DMS53 treated with DMSO at 0.1 percent for 48 hours (cell line): ENCODE measurements at regions not wholly inside any gene's neighbourhood (a gene's known extent, or its start where the extent isn't known, plus 50 kb on each side); places are given as distances from the start of the nearest gene placed in this dataset.
A peak's percentile ranks its signal among the peaks of the same experiment; 100 is the strongest.

ENCODE experiments used
- DNase-seq: peaks from one replicate; lab custom pipeline; 2025; ENCODE audit not compliant: unreplicated experiment; lab: John Stamatoyannopoulos, UW

DNA sequence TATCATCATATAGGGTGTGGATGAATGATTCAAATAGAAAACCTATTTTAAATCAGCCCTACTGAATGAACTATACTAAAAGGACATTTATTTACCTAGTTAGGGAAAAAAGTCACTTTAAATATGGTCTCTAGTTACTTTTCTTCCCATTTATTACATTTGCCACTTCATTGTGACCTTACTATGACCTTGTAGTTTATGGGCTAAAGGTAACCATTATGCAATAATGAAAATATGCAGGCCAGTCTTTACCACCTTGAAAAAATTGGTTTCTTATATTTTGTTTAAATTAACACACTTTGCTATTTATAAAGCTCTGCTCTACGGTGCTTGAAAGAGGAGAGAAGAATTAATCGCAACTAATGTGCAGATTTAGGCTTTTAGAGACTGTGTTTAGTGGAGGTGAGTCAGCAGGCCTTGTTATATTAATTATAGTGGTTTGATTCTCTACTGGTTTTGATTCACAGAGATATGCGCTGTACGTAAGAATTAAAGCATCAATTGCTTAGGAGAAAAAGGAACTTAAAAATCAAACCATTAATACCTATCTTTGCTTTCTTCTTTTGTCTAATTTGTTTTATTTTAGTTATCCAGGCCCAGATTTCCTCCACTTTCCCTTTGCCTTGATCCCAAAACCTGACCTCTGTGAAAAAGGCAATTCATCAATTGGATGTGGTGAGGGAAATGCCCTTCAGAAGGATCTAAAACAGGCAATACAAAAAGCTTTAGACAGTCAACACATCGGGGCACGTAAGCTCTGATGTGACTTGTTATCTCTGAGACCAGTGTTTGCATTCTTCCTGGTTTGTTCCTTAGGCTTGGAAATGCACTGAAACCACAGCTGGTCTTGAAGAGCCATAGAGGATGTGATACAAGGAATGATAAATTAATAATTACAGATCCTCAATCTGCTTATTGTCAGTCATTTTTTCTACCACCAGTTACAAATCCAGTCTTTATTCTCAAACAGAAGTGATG lies 141.2 kb upstream of the HDAC9 start:
- DNase-seq, result no peak

DNA sequence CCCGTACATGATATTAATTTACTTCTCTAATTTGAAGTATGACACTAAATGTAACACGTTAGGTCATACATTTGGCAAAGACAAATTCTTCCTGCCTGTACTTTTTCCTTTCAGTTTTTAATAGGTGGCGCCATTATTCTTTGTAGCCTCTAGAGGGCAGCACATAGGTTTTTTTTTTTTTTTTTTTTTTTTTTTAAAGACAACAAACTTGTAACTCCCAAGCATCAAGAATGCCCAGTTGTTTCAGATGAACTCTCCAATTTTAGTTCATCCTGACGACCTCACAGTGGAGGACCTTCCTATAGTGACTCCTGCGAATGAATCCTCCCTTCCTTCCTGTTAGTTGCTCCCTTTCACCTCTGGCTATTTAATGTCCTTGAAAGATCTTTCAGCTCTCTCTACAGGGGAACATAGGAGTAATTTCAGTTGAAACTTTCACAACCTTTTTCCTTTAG lies 139.3 kb upstream of the HDAC9 start:
- DNase-seq, result peak; percentile 52

DNA sequence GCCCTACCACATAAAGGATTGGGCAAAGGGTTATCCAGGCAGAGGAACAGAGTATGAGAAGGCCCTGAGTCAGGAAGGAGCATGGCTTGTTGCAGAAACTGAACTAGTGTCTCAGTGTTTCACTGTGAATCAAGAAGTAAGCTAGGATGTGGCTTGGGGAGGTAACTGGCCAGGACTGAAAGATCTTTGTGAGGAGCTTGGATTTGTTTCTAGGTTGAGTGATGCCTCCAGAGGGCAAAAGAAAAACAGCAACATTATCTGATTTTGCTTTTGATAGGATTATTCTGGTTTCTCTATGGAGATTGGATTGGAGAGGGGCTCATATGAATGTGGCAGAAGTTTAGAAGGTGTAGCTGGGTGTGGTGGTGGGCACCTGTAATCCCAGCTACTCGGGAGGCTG lies 137.9 kb upstream of the HDAC9 start:
- DNase-seq, result peak; percentile 21

DNA sequence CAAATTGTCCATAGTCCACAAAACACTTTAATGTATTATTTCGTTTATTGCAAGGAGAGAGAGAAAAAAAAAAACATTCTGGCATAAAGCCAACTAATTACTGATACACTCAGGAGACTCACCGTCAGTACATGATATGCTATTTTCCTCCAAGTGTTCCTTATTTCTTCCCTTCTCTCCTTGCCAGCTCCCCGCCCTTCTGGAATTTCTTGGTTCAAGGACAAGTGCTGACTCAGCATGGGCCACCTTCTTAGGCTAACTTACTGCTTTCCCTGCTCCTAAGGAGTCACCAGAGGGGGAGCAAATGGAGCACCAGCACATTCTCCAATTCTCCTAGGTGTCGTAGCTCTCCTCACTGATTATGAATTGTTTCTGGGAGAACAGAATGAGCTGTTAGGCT lies 133.8 kb upstream of the HDAC9 start:
- DNase-seq, result no peak

DNA sequence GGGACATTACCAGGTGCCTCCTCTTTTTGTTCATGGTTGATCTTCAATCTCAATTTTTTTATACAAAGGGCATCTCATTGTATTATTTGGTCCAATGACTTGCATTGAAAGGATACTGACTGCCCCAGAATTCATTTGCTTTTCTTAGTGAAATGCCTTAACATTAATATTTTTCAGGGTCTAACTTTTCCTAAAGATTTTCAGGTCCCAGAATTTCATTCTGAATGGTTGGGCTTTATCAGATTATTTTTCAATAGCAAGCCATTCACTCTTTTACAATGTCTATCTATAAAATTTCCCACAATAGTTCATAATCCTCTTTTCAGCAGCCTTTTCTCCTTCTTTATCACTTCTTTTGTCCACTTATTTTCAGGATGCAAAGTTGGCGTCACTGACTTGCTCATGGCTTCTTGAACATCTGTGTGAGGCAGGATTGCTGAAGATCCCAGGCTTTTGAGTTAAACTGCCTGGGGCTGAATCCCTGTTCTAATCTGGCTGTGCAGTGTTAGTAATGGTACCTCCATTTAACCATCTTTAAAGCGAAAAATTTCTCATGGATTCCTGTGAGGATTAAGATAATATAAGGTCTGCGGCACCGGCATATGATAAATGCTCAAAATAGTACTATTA lies 131.7 kb upstream of the HDAC9 start:
- no peak for DNase-seq

DNA sequence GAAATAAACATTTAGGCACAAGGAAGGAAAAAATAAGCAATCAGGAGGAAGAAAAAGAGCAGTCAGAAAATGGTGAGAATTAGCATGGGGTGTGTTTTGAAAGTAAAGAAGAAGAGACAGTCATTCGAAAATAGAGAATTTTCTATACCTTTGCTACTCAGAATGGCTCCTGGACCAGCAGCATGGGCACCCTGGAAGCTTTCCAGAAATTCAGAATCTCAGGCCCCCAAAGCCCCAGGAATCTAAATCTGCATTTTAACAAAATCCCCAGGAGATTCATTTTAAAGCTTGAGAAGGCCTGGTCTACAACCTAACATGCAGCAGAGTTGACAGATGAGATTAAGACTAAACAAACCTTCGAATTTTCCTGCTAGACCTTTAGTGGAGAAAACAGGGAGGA lies 131.2 kb upstream of the HDAC9 start:
- no peak for DNase-seq

DNA sequence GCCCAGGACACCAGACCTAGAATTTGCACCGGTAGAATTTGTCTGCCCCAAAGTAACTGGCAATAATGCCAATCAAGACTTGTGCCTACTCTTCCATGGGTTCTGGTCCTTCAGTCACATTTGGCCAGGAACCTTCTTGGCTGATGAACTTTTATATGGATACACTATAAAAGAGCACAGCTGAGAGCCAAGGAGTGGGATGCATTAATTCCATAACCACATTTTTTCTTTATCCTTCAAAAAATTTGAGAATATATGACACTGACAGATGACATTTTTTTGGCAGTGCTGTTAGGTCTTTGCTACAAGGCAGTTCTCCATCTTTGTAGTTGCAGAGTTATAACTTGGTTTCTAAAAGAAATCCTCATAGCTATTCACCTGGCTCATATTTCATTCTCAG lies 129.2 kb upstream of the HDAC9 start:
- DNase-seq, result no peak

DNA sequence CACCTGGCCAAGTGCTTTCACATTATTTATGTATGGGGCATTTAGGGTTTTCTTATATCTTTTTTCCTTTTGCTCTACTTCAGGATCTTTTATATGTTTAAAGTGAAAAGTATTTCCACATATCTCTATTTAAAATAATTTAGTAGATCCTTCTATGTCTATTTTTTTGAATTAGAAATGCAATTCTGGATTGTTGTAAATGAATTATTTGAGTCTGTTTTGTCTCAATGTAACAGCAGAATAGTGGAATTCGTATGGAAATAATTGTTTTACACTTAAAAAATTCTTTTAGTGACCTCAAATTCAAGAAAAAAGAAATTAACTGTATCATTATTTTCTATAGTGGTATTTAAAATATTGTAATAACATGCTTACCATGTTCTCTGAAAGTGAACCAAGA lies 126.5 kb upstream of the HDAC9 start:
- no peak for DNase-seq

DNA sequence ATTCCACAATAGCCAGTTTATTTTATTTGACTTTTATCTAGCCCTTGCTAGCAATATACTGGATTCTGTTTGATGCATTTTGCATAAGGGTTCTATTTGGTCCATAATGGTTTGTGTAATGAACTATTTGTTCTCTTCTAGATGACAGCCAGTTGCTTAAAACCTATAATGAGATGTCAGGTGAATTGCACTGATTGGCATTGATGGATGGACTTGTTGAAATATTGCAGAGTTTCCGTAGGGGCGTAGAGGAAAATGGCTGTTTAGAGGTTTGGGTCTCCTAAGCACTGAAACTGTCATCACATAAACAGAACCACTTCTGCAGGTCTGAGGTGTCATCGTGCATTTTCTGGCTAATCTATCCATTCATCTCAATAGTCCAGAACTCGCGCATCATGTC lies 124.9 kb upstream of the HDAC9 start:
- no peak for DNase-seq

DNA sequence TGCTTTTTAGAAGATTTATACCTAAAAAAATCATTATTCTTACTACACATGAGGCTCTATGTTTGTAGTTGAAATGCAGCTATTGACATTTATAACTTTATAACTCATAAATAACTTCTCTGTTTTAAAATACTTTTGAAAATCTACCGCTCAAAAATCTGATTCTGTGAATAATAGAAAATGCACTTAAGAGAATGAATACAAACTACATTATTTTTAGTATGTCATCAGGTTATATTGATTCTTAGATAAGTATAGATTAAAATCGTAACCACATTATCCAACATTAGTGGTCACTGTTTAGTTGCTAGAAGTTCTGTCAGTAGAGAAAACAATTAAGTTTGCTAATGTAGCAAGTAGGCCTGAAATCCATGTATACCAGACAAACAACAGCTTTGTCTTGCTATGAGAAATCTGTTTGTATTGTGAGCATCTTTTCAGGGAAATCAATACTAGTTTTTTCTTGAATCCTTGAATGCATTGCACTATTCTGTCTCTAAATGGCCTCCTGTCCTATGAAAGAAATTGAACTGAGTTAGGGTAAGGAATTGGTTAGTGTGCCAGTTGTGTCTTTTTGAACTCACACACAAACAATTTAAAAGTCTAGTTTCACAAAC lies 116.5 kb upstream of the HDAC9 start:
- no peak for DNase-seq

DNA sequence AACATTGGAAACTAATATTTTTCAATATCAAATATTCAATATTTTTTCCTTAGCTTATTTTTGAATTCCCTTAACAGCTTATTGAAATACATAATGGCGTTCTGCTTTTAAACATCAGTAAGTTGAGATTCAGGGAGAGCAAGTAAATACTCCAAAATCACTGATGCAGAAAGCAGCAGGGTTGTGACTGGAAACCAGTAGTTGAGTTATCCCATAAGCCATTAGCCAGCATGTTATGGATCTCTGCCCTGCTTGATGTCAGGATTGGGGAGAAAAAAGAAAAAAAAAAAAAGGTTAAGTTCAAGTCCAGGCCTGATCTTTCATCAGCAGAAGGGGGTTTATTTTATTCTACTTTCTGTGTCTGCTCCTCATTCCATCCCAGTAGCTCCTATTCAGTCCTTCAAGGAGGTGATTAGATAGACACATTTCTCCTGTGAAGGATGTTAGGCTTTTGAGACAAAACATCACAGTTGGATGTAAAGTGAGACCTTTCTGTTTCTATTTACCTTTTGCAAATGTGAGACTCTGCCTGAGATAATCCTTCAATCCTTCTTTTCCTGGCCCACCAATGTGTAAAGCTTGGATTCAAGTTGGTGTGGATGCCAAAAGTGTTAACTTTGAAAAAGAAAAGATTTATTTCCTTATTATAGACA lies 110.9 kb upstream of the HDAC9 start:
- peak; percentile 81 for DNase-seq

DNA sequence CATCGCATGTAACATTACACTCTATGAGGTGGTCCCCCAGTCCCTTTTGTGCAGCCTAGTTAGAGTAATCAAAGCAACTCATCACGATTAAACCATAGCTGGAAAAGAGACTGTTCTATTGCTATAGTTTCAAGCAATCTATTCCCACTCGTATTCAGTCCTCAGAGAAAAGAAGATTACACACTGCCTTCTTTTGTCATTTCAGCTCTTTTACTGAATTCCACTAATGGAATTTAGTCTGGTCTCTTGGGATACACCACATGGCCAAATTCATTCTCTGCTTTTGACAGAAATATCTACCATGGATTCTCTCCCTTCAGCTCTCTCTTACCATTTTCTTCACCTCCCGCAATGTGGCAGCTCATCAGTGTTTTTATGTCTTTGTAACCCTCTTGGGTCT lies 108.9 kb upstream of the HDAC9 start:
- DNase-seq, result no peak

DNA sequence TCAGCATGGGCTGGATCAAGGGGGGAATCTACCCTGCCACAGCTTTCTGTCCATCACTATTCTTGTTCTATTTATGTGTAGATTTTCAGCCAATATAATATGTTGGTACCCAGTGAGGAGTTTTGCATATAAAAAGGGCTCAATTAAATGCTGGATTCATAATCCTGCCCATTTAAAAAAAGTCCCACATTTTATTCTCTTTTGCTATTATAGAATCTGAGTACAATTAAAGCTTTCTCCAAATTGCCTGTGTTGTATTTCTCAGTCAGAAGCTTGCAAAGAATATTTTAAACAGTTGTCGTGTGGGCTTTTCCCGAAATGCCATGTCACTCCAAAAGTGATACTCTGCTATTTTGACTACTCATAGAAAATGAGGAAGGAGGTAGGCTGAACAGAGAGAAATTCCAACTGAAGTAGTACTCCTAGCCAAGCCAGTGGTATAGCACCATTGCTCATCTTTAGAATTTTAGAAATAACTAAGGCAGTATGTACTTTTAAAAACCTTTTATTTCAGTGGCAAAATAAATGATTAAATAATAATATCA lies 108.3 kb upstream of the HDAC9 start:
- no peak for DNase-seq

DNA sequence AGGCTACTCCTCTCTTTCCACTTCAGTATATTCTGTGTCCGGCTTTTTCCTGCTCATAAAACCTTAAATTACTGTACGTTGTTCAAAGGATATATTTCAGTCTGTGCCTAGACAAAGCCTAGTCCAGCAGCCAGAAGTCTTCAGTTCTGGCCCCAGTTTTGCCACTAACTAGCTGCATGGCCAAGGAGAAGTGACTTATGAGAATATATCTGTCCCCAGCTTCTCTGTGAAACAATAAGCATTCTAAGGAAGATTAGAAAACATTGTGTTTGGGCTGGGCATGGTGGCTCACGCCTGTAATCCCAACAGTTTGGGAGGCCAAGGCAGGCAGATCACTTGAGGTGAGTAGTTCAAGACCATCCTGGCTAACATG lies 105.0 kb upstream of the HDAC9 start:
- no peak for DNase-seq

DNA sequence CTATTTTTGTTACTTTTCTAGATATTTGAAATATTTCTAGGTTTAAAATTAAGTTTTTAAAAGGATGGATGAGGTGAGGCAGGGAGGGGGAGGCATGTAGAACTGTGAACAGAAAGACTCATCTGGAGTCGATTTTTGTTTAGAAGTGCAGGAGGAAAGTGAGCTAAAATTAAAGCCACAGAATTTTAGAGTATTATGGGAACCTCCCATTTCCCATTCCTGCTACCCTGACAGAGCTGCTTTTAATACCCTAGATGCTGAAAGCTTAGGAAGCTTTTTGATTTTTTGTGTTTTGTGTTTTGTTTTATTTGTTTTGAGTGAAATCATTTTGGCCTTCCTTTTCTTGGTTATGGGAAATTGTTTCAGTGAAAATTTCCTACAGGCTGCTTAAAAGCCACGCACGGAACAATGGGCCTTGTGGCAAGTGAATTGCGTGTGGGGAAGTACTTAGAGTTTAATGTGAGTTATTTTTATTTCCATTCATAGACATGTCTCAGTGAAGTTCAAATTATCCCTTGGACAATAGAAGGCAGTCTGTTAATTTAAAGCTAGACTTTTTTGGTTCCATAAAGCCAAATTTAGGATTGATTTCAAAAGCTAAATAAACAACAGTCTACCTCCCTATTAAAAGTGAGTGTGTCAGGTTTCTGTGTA lies 102.0 kb upstream of the HDAC9 start:
- no peak for DNase-seq

DNA sequence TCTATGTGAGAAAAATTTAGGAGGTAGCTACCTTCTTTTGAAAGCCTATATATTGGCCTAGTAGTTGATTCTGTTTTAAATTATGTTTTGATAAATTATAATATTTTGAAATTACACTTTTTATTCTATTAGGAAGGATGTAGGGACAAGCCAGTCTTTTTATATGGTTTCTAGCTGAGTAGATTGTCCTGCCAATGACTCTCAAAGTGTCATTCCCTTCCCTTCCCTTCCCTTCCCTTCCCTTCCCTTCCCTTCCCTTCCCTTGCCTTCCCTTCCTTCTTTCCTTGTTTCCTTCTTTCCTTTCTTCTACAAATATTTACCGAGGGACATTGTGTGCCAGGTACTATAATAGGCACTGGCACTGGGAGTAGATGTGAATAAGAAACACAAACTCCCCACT lies 99.7 kb upstream of the HDAC9 start:
- DNase-seq, result no peak

DNA sequence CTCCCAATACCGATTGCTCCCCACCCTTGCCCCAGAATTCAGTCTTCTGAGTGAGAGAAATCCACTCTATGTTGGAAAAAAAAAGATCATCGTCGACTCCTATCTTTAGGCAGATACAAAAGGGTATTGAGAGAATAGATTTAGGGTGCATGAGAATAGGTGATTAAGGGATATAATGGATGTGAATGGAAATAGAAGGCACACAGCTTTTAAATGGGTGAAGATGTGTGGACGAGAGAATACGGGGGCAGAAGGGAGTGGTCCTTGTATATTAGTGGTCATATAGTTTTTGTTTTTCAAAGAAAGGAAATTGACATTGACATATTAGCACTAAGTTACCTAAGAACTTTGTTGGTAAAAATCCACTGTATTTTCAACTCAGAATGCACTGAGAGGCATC lies 98.6 kb upstream of the HDAC9 start:
- no peak for DNase-seq

DNA sequence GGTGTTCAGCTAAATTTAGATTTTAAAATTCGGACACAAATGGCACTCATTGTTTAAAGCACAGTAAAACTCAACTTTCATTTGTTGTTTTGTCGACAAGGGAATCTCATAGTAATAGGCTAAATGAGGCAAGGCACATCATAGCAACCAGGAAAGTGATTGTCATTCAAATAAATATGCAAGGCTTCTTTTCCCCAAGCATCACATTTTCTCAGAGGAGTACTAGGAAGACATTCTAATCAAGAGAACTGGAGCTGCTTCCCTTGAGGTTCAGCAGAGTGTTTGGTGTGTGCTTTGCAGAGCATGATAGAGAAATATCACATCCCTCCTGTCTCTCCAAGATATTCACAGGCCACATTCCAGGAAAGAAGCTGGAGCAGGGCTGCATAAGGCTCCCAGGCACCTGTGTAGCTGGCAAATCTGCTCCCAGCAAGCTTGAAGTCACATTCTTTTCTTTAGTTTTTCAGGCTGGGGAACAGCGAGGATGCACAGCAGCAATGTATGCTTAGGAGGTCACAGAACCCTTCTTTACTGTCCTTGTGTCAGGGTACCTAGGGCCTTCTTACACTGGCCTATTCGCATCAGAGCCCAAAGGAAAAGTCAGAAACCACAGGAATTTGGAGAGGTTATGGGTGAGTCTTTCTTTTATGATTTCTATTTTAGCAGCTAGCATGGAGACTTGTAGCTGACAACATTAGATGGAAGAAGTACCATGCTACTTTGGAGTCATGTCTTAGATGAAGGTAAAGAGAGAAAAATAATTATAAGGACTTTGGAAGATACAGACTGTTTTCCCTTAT lies 95.9 kb upstream of the HDAC9 start:
- no peak for DNase-seq

DNA sequence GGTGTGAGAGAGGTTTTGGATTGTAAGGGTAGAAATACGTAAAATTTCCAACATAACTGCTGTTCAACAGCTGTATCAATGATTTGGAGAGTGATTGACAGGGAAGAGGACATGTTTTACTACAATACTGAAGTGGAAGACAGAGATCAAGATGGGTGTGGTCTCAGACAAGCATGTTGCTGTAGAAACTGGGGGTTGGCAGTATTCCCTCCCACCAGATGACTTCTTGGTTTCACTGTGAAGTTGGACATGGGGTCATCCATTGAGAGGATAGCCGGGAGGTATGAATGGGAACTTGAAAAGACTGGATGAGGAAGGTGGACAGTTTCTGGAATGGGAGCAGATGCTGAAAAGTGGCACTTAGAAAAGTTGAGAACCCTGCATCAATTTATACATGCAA lies 95.3 kb upstream of the HDAC9 start:
- DNase-seq, result no peak

DNA sequence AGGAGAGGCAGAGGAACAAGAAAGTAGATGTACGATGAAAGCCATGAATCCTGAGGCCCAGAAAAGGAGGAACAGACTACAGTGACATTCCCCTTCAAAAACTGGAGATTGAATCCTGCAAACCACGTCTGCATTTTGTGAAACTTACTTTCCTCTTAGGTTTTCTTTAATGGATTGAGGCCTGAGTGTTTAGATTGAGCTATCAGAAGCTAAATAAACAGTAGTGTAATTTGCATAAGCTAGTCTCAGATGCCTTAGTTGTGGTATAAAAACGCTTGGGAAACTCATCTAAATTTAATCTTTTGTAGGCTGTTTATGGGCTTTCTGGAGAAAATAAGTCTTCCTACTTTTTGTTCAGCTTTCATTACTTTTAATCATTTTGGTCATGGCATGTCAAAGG lies 94.8 kb upstream of the HDAC9 start:
- no peak for DNase-seq
